ENCODE measurements at regions not wholly inside any gene's neighbourhood (a gene's known extent, or its start where the extent isn't known, plus 50 kb on each side); places are given as distances from the start of the nearest gene placed in this dataset.

DNA sequence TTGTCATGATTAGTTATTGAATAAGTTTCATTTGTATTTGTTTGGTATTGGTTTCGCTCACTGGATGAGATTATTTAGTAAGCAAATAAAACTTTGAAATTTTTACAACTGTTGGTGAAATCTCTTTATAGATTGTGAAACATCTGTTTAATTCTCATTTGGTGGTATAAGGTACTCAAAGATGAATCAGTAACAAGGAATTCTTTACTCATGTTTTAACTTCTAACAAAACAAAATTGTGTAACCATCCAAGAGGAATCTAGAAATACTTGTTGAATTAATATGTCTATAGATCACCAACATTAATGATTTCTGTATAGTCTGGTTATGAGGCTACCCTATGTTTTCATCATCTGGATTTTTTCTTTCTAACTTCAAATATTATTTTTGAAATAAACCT is 62.8 kb upstream of the USP25 start:
- no peak overlapping the region for H4K8ac ChIP-seq (replicated peaks; ENCODE audit: insufficient read length, low read depth, low read length)
- no peak overlapping the region for H2BK20ac ChIP-seq (ENCODE audit: low read depth, low read length, poor library complexity, severe bottlenecking)
- no peak overlapping the region for H3K23ac ChIP-seq (ENCODE audit: insufficient read length, low read depth, low read length)
- no CpG with 5 or more reads among the region's 1 CpG for WGBS (ENCODE audit: extremely low coverage, insufficient read length, low lambda C conversion rate)
- no peak overlapping the region for H2BK120ac ChIP-seq (ENCODE audit: low read depth, low read length, poor library complexity, severe bottlenecking)
- no peak overlapping the region for H3K4ac ChIP-seq (ENCODE audit: low read depth, low read length)
- no peaks in the 10 kb centered on the region for H3K23me2 ChIP-seq (ENCODE audit: insufficient read length, low read depth, low read length, poor library complexity, severe bottlenecking)
- no peak overlapping the region for H4K5ac ChIP-seq (ENCODE audit: insufficient read length, low read depth, low read length)
- no peaks in the 10 kb centered on the region for H3K27me3 ChIP-seq (ENCODE audit: insufficient read depth, low read length)
- H4K91ac ChIP-seq (ENCODE audit: insufficient read length, low read depth, low read length) = no peak overlapping the region
- H3K79me1 ChIP-seq (ENCODE audit: insufficient read depth, low read depth, low read length, poor library complexity, severe bottlenecking) = no peaks in the 10 kb centered on the region
- H2AK5ac ChIP-seq (ENCODE audit: insufficient read length, low read length) = no peak overlapping the region
- no peaks in the 10 kb centered on the region for H3K4me1 ChIP-seq (ENCODE audit: insufficient read depth, low read length)
- H2BK5ac ChIP-seq (ENCODE audit: insufficient read length, low read length) = no peak overlapping the region
- Mint-ChIP-seq H3K27ac (no peak overlapping the region), H3K36me3 (ENCODE audit: insufficient read depth in 1 of 3, low read depth in 3 of 3) (no peaks in the 10 kb centered on the region), H3K4me1 (0 out of 4 replicates have a peak, but pooled peaks cover 0 to 2% of the 10 kb centered on the region in 2 experiments), H3K27me3 (ENCODE audit: low read depth) (no peaks in the 10 kb centered on the region), H3K9me3 (no peaks in the 10 kb centered on the region), H3K4me3 (no peak overlapping the region)
- H2BK12ac ChIP-seq (ENCODE audit: insufficient read length, low read depth, low read length) = no peak overlapping the region
- H2BK15ac ChIP-seq (ENCODE audit: low read depth, low read length) = no peak overlapping the region
- H3K56ac ChIP-seq (ENCODE audit: insufficient read length, low read depth, low read length) = no peak overlapping the region
- no peak overlapping the region for H3K4me2 ChIP-seq (ENCODE audit: insufficient read depth, insufficient read length, low read length)
- no peaks in the 10 kb centered on the region for H4K20me1 ChIP-seq (ENCODE audit: control insufficient read depth, insufficient read depth, insufficient read length)
- H3T11ph ChIP-seq (ENCODE audit: low read length) = no peak overlapping the region
- TF ChIP-seq, protein P1, sequence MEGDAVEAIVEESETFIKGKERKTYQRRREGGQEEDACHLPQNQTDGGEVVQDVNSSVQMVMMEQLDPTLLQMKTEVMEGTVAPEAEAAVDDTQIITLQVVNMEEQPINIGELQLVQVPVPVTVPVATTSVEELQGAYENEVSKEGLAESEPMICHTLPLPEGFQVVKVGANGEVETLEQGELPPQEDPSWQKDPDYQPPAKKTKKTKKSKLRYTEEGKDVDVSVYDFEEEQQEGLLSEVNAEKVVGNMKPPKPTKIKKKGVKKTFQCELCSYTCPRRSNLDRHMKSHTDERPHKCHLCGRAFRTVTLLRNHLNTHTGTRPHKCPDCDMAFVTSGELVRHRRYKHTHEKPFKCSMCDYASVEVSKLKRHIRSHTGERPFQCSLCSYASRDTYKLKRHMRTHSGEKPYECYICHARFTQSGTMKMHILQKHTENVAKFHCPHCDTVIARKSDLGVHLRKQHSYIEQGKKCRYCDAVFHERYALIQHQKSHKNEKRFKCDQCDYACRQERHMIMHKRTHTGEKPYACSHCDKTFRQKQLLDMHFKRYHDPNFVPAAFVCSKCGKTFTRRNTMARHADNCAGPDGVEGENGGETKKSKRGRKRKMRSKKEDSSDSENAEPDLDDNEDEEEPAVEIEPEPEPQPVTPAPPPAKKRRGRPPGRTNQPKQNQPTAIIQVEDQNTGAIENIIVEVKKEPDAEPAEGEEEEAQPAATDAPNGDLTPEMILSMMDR (conservative IDR thresholded peaks at IDR 0.05) = no peak
- no peak overlapping the region for H2AFZ ChIP-seq (ENCODE audit: low read length)
- H3K9me3 ChIP-seq (ENCODE audit: control insufficient read depth, low read depth, low read length) = no peaks in the 10 kb centered on the region
- no peak overlapping the region for H3K9ac ChIP-seq (ENCODE audit: extremely low read depth, insufficient read length, low read length)
- DNase-seq = no peak
- H3K79me2 ChIP-seq (ENCODE audit: insufficient read depth, low read length) = no peaks in the 10 kb centered on the region
- H3K14ac ChIP-seq (ENCODE audit: insufficient read depth, low read length) = no peak overlapping the region
- no peak overlapping the region for H3K18ac ChIP-seq (ENCODE audit: insufficient read length, low read depth, low read length)
- H3K27ac ChIP-seq (ENCODE audit: insufficient read length, low read depth, low read length) = no peak overlapping the region
